Ammon's horn (tissue), 1 donor: ENCODE measurements at regions not wholly inside any gene's neighbourhood (a gene's known extent, or its start where the extent isn't known, plus 50 kb on each side); places are given as distances from the start of the nearest gene placed in this dataset.
A peak's percentile ranks its signal among the peaks of the same experiment; 100 is the strongest.

Source experiments
- DNase-seq: peaks from one replicate; pipeline ENCODE4 v3.0.0-alpha.2; 2016; ENCODE audit warnings: low spot score

GRCh38 chr13:83601539-83601938 is 280.7 kb downstream of the SLITRK1 start:
- DNase-seq: no peak

- DNase-seq: no peak
Observed at GRCh38 chr13:83592095-83592494, 290.2 kb downstream of the SLITRK1 start.

GRCh38 chr13:83589814-83590213 is 292.5 kb downstream of the SLITRK1 start:
- DNase-seq: no peak

- no peak for DNase-seq
Observed at GRCh38 chr13:83577183-83577582, 305.1 kb downstream of the SLITRK1 start.

GRCh38 chr13:83568019-83568418 is 314.3 kb downstream of the SLITRK1 start:
- no peak for DNase-seq

GRCh38 chr13:83563499-83563898 is 318.8 kb downstream of the SLITRK1 start:
- DNase-seq: no peak

GRCh38 chr13:83557845-83558244 is 324.4 kb downstream of the SLITRK1 start:
- DNase-seq: no peak

GRCh38 chr13:83549671-83550070 is 332.6 kb downstream of the SLITRK1 start:
- DNase-seq: no peak

GRCh38 chr13:83547043-83547442 is 335.2 kb downstream of the SLITRK1 start:
- no peak for DNase-seq

GRCh38 chr13:83546476-83546875 is 335.8 kb downstream of the SLITRK1 start:
- DNase-seq: no peak

- DNase-seq: no peak
Observed at GRCh38 chr13:83538636-83539035, 343.6 kb downstream of the SLITRK1 start.

GRCh38 chr13:83536941-83537340 is 345.3 kb downstream of the SLITRK1 start:
- no peak for DNase-seq

- DNase-seq: no peak
Observed at GRCh38 chr13:83536153-83536552, 346.1 kb downstream of the SLITRK1 start.

- DNase-seq: no peak
Observed at GRCh38 chr13:83532809-83533208, 349.5 kb downstream of the SLITRK1 start.

- no peak for DNase-seq
Observed at GRCh38 chr13:83531022-83531421, 351.3 kb downstream of the SLITRK1 start.

- DNase-seq: no peak
Observed at GRCh38 chr13:83516781-83517180, 365.5 kb downstream of the SLITRK1 start.

GRCh38 chr13:83515268-83516015 is 366.8 kb downstream of the SLITRK1 start:
- no peak for DNase-seq

GRCh38 chr13:83508771-83509301 is 373.4 kb downstream of the SLITRK1 start:
- peak; percentile 63 for DNase-seq

- no peak for DNase-seq
Observed at GRCh38 chr13:83503424-83503823, 378.9 kb downstream of the SLITRK1 start.

- no peak for DNase-seq
Observed at GRCh38 chr13:83499286-83499685, 383.0 kb downstream of the SLITRK1 start.

GRCh38 chr13:83498481-83499190 is 383.6 kb downstream of the SLITRK1 start:
- DNase-seq: no peak

- DNase-seq: no peak
Observed at GRCh38 chr13:83498045-83498444, 384.2 kb downstream of the SLITRK1 start.

GRCh38 chr13:83496501-83496900 is 385.8 kb downstream of the SLITRK1 start:
- DNase-seq: no peak
